Lung (tissue), 11 donors: ENCODE measurements at regions not wholly inside any gene's neighbourhood (a gene's known extent, or its start where the extent isn't known, plus 50 kb on each side); places are given as distances from the start of the nearest gene placed in this dataset.

Source experiments
- ATAC-seq: fragments of 200-7000 bp; cut with Tn5 transposase; one replicate; pipeline ENCODE4 v1.9.1; 2020; ENCODE audit warnings: moderate number of reproducible peaks; ENCODE audit not compliant: insufficient read depth, low FRiP score
- DNase-seq, 3 donors: peaks; one replicate each; pipeline ENCODE4 v3.0.0-alpha.2; 2013 to 2017
- H3K27ac ChIP-seq, 2 donors: one replicate each; pipeline ENCODE4 v1.5.1; 2013; ENCODE audit warnings: mild to moderate bottlenecking in 2 of 2, moderate library complexity in 2 of 2, control low read depth in 1 of 2, inconsistent platforms in 1 of 2, low read depth in 1 of 2, low read length in 1 of 2
- H3K27me3 ChIP-seq, 3 donors: one replicate each; pipeline ENCODE4 v1.5.1; 2013; ENCODE audit warnings: low read length in 2 of 3; ENCODE audit not compliant: control insufficient read depth in 3 of 3, insufficient read depth in 3 of 3
- H3K36me3 ChIP-seq, 4 donors: one replicate each; pipeline ENCODE4 v1.5.1; 2013; ENCODE audit warnings: low read length in 4 of 4, mild to moderate bottlenecking in 1 of 4, moderate library complexity in 1 of 4; ENCODE audit not compliant: control insufficient read depth in 4 of 4, insufficient read depth in 4 of 4
- H3K4me1 ChIP-seq, 5 donors: one replicate each; pipeline ENCODE4 v1.5.1; 2013; ENCODE audit warnings: low read length in 5 of 5, mild to moderate bottlenecking in 2 of 5, moderate library complexity in 1 of 5; ENCODE audit not compliant: control insufficient read depth in 5 of 5, insufficient read depth in 5 of 5
- H3K4me3 ChIP-seq: one replicate; pipeline ENCODE4 v1.5.1; 2013; ENCODE audit warnings: mild to moderate bottlenecking, control low read depth, moderate library complexity
- H3K9ac ChIP-seq, 2 donors: one replicate each; pipeline ENCODE4 v1.5.1; 2013; ENCODE audit warnings: low read length in 2 of 2, control low read depth in 1 of 2; ENCODE audit not compliant: insufficient read depth in 1 of 2
- H3K9me3 ChIP-seq, 4 donors: one replicate each; pipeline ENCODE4 v1.5.1; 2013; ENCODE audit warnings: low read length in 3 of 4, mild to moderate bottlenecking in 1 of 4, moderate library complexity in 1 of 4; ENCODE audit not compliant: control insufficient read depth in 4 of 4, insufficient read depth in 3 of 4
- CTCF ChIP-seq: IDR thresholded peaks from 2 replicates; pipeline ENCODE4 v1.5.1; 2012; ENCODE audit warnings: mild to moderate bottlenecking; ENCODE audit errors: control extremely low read depth, extremely low read depth
- WGBS, 2 donors: extraction: QIAGEN DNeasy Blood & Tissue Kit; methylation state at CpG; one replicate each; pipeline ENCODE4 v1.1.7; 2013; 5-methylcytosine and 5-hydroxymethylcytosine counted together
- donor health status: control.
- donor health status: control.
- donor health status: Bipolar disorder and iron deficiency.
- donor health status: healthy.
- donor health status: DM: yes; HTN: yes; CAD: no.

GRCh38 chr6:22401932-22402331 is 105.1 kb upstream of the PRL start:
- no peak for TF ChIP-seq CTCF
- no peak overlapping the region for H3K4me3 ChIP-seq
- H3K4me1 ChIP-seq: no peaks in the 10 kb centered on the region
- no peak for ATAC-seq
- DNase-seq: no peak
- no peaks in the 10 kb centered on the region for H3K27me3 ChIP-seq
- no peak overlapping the region for H3K9ac ChIP-seq
- WGBS, 2 donors: 97% methylated on average over 2 of the region's 2 CpGs
- no peaks in the 10 kb centered on the region for H3K9me3 ChIP-seq
- no peak overlapping the region for H3K27ac ChIP-seq
- no peaks in the 10 kb centered on the region for H3K36me3 ChIP-seq

GRCh38 chr6:22409486-22409885 is 112.7 kb upstream of the PRL start:
- Histone ChIP-seq H3K36me3 (no peaks in the 10 kb centered on the region), H3K27me3 (no peaks in the 10 kb centered on the region), H3K27ac (no peak overlapping the region), H3K9me3 (no peaks in the 10 kb centered on the region), H3K9ac (no peak overlapping the region), H3K4me3 (no peak overlapping the region), H3K4me1 (no peaks in the 10 kb centered on the region)
- WGBS, 2 donors: 95 to 97% methylated on average over 1 of the region's 1 CpG
- ATAC-seq: no peak
- no peak for TF ChIP-seq CTCF
- no peak for DNase-seq

- no peak for TF ChIP-seq CTCF
- Histone ChIP-seq H3K27me3 (no peaks in the 10 kb centered on the region), H3K27ac (no peak overlapping the region), H3K9ac (no peak overlapping the region), H3K9me3 (no peaks in the 10 kb centered on the region), H3K4me3 (no peak overlapping the region), H3K36me3 (no peaks in the 10 kb centered on the region), H3K4me1 (no peaks in the 10 kb centered on the region)
- no peak for ATAC-seq
- DNase-seq: no peak
- 81 to 92% methylated on average over 3 of the region's 3 CpGs for WGBS, 2 donors
Observed at GRCh38 chr6:22411376-22412105, 114.7 kb upstream of the PRL start.

GRCh38 chr6:22412994-22413393 is 116.2 kb upstream of the PRL start:
- 61 to 67% methylated on average over 2 of the region's 2 CpGs for WGBS, 2 donors
- TF ChIP-seq CTCF: no peak
- Histone ChIP-seq H3K9ac (no peak overlapping the region), H3K4me1 (no peaks in the 10 kb centered on the region), H3K27ac (no peak overlapping the region), H3K27me3 (no peaks in the 10 kb centered on the region), H3K36me3 (no peaks in the 10 kb centered on the region), H3K4me3 (no peak overlapping the region), H3K9me3 (no peaks in the 10 kb centered on the region)
- ATAC-seq (no peak), DNase-seq (no peak)
